Neural crest cell (in vitro differentiated cells): ENCODE measurements at regions not wholly inside any gene's neighbourhood (a gene's known extent, or its start where the extent isn't known, plus 50 kb on each side); places are given as distances from the start of the nearest gene placed in this dataset.

Experiments used
- DNase-seq: peaks from one replicate; pipeline ENCODE4 v3.0.0; 2021; ENCODE audit warnings: low read depth, mixed read lengths, low spot score
- H3K27ac Mint-ChIP-seq: one replicate; pipeline ENCODE4 v1.8.0; 2021; ENCODE audit warnings: mild to moderate bottlenecking, mixed read lengths; ENCODE audit not compliant: unreplicated experiment
- H3K27me3 Mint-ChIP-seq: 2 replicates; pipeline ENCODE4 v1.8.0; 2021; ENCODE audit warnings: low read depth, mild to moderate bottlenecking, mixed read lengths
- H3K36me3 Mint-ChIP-seq: 2 replicates; pipeline ENCODE4 v1.8.0; 2021; ENCODE audit warnings: low read depth, mild to moderate bottlenecking, mixed read lengths
- H3K4me1 Mint-ChIP-seq: 2 replicates; pipeline ENCODE4 v1.8.0; 2021; ENCODE audit warnings: mixed read lengths
- H3K4me3 Mint-ChIP-seq: one replicate; pipeline ENCODE4 v1.8.0; 2021; ENCODE audit warnings: mild to moderate bottlenecking, mixed read lengths
- H3K9me3 Mint-ChIP-seq: 2 replicates; pipeline ENCODE4 v1.8.0; 2021; ENCODE audit warnings: mixed read lengths
- TF ChIP-seq, protein P1 (sequence below): fragments of 200-600 bp; sonication (generic); conservative IDR thresholded peaks from 2 replicates; pipeline ENCODE4 v1.5.0; 2021; ENCODE audit warnings: antibody characterized with exemption, mild to moderate bottlenecking

DNA sequence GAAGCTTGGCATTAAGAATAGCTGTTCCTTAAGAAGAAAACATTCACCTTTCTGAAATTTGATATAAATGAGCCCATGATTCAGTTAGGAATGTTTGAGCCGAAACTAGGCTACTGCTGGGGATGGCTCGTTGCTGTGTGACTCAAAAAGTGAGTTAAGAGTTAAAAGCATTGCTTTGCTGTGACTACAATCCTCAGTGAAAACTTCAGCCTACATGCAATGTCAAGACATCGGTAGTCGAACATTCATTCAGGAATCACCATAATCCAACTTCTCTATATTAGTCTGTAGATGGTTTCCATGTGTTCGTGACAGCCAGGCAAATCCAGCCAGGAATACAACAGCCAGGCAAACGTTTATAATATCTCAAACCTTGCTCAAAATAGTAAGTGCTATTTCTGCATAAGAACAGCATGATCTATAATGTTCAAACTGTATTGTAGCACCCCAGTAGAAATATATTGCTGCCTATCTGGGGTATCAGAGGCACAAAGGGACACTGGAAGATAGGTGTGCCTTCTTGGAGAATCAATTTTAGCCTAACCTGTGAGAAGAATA, 1225.1 kb downstream of the CDH8 start:
- DNase-seq: no peak
- Mint-ChIP-seq H3K36me3 (no peaks in the 10 kb centered on the region), H3K27ac (no peak overlapping the region), H3K4me1 (no peaks in the 10 kb centered on the region), H3K4me3 (no peak overlapping the region), H3K9me3 (peaks cover 3% of the 10 kb centered on the region), H3K27me3 (no peaks in the 10 kb centered on the region)
- TF ChIP-seq, protein P1, sequence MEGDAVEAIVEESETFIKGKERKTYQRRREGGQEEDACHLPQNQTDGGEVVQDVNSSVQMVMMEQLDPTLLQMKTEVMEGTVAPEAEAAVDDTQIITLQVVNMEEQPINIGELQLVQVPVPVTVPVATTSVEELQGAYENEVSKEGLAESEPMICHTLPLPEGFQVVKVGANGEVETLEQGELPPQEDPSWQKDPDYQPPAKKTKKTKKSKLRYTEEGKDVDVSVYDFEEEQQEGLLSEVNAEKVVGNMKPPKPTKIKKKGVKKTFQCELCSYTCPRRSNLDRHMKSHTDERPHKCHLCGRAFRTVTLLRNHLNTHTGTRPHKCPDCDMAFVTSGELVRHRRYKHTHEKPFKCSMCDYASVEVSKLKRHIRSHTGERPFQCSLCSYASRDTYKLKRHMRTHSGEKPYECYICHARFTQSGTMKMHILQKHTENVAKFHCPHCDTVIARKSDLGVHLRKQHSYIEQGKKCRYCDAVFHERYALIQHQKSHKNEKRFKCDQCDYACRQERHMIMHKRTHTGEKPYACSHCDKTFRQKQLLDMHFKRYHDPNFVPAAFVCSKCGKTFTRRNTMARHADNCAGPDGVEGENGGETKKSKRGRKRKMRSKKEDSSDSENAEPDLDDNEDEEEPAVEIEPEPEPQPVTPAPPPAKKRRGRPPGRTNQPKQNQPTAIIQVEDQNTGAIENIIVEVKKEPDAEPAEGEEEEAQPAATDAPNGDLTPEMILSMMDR: no peak

- TF ChIP-seq, protein P1: no peak
These were observed 1226.0 kb downstream of the CDH8 start for GRCh38 chr16:60810250-60810649.

GRCh38 chr16:60792437-60792836, 1243.8 kb downstream of the CDH8 start:
- Mint-ChIP-seq H3K4me3 (no peak overlapping the region), H3K27ac (no peak overlapping the region), H3K27me3 (no peaks in the 10 kb centered on the region), H3K4me1 (no peaks in the 10 kb centered on the region), H3K36me3 (no peaks in the 10 kb centered on the region), H3K9me3 (no peaks in the 10 kb centered on the region)
- TF ChIP-seq, protein P1: no peak
- no peak for DNase-seq

More at GRCh38 chr16:60810250-60810649, 1226.0 kb downstream of the CDH8 start:
- Mint-ChIP-seq H3K27me3 (no peaks in the 10 kb centered on the region), H3K9me3 (peaks cover 4% of the 10 kb centered on the region), H3K4me3 (no peak overlapping the region), H3K36me3 (no peaks in the 10 kb centered on the region), H3K27ac (no peak overlapping the region), H3K4me1 (no peaks in the 10 kb centered on the region)
- DNase-seq: no peak

GRCh38 chr16:60788631-60789030, 1247.6 kb downstream of the CDH8 start:
- Mint-ChIP-seq H3K9me3 (no peaks in the 10 kb centered on the region), H3K4me3 (no peak overlapping the region), H3K27ac (no peak overlapping the region), H3K27me3 (no peaks in the 10 kb centered on the region), H3K4me1 (no peaks in the 10 kb centered on the region), H3K36me3 (no peaks in the 10 kb centered on the region)
- TF ChIP-seq, protein P1: no peak
- DNase-seq: no peak

DNA sequence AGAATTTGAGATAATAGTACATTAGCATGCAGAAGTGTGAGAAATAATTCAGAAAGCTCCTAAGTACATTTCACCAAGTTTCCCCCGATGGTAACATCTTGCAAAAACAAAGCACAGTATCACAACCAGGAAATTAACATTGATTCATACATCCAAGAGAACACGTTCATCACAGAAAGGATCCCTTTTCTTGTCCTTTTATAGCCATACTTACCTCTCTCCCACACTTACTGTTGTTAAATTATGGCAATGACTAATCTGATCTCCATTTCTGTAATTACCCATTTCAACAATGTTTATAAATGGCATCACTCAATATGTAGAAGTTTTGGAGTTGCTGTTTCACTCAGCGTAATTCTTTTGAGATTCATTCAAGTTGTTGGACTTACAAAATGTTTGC, 1260.0 kb downstream of the CDH8 start:
- Mint-ChIP-seq H3K27me3 (no peaks in the 10 kb centered on the region), H3K27ac (no peak overlapping the region), H3K4me3 (no peak overlapping the region), H3K36me3 (peaks cover 4% of the 10 kb centered on the region), H3K9me3 (peaks cover 7% of the 10 kb centered on the region), H3K4me1 (no peaks in the 10 kb centered on the region)
- no peak for DNase-seq
- TF ChIP-seq, protein P1: no peak
